GM12878 (cell line): ENCODE measurements at regions not wholly inside any gene's neighbourhood (a gene's known extent, or its start where the extent isn't known, plus 50 kb on each side); places are given as distances from the start of the nearest gene placed in this dataset.

Source experiments
- ATF7 ChIP-seq: fragments of 450-650 bp; IDR thresholded peaks from 2 replicates; pipeline ENCODE4 v1.6.1; 2016; ENCODE audit warnings: low read depth, mild to moderate bottlenecking
- CTCF ChIP-seq, 3 experiments: IDR thresholded peaks in 2 of 3; conservative IDR thresholded peaks in 1 of 3; 2 replicates each; pipeline ENCODE4 v1.5.1; 2011; ENCODE audit warnings: low read depth in 3 of 3, low read length in 3 of 3, mild to moderate bottlenecking in 3 of 3, control low read depth in 2 of 3, moderate library complexity in 2 of 3, inconsistent platforms in 1 of 3, mixed read lengths in 1 of 3; ENCODE audit not compliant: control insufficient read depth in 2 of 3, insufficient read depth in 1 of 3; ENCODE audit errors: extremely low read depth in 1 of 3
- EZH2 ChIP-seq: IDR thresholded peaks from 2 replicates; pipeline ENCODE4 v1.6.1; 2012; ENCODE audit warnings: low read depth, mild to moderate bottlenecking, control low read depth, inconsistent platforms, low read length, borderline replicate concordance; ENCODE audit not compliant: control insufficient read depth
- YY1 ChIP-seq: IDR thresholded peaks from 2 replicates; pipeline ENCODE4 v1.6.1; 2011; ENCODE audit warnings: low read depth, mild to moderate bottlenecking, low read length
- ZBTB11 ChIP-seq: fragments of 450-650 bp; formaldehyde crosslinking; IDR thresholded peaks from 2 replicates; pipeline ENCODE4 v1.5.0; 2022; ENCODE audit warnings: mild to moderate bottlenecking, missing genetic modification characterization
- ZNF274 ChIP-seq: IDR thresholded peaks from one replicate; pipeline ENCODE4 v1.8.0; 2011; ENCODE audit not compliant: insufficient read length, insufficient read depth

- TF ChIP-seq ZNF274 (no peak), ATF7 (no peak), ZBTB11 (CRISPR knock-in tag) (no peak), EZH2 (no peak), YY1 (no peak), CTCF (IDR thresholded peaks at IDR 0.05 in 2 of 3, conservative IDR thresholded peaks at IDR 0.05 in 1 of 3; ENCODE audit: control insufficient read depth in 2 of 3, extremely low read depth in 1 of 3, insufficient read depth in 1 of 3, low read depth in 3 of 3, low read length in 3 of 3) (no peak)
Measured at GRCh38 chr4:1462768-1463075, 56.5 kb upstream of the NKX1-1 start.
